Endodermal cell (in vitro differentiated cells): ENCODE measurements at regions not wholly inside any gene's neighbourhood (a gene's known extent, or its start where the extent isn't known, plus 50 kb on each side); places are given as distances from the start of the nearest gene placed in this dataset.

ENCODE experiments used
- DNase-seq: peaks from one replicate; pipeline ENCODE4 v3.0.0-alpha.2; 2017
- H3K27ac ChIP-seq: 2 replicates; pipeline ENCODE4 v1.5.1; 2013; ENCODE audit warnings: mild to moderate bottlenecking, low read depth, low read length, moderate library complexity
- H3K27me3 ChIP-seq: 2 replicates; pipeline ENCODE4 v1.6.1; 2013; ENCODE audit warnings: mild to moderate bottlenecking, low read length, moderate library complexity; ENCODE audit not compliant: insufficient read depth, control insufficient read depth, poor library complexity, severe bottlenecking
- H3K36me3 ChIP-seq: 2 replicates; pipeline ENCODE4 v1.7.0; 2013; ENCODE audit warnings: mild to moderate bottlenecking, low read length, moderate library complexity; ENCODE audit not compliant: control insufficient read depth, insufficient read depth
- H3K4me1 ChIP-seq: one replicate; pipeline ENCODE4 v1.7.0; 2013; ENCODE audit warnings: low read length; ENCODE audit not compliant: control insufficient read depth, insufficient read depth
- H3K4me3 ChIP-seq: 2 replicates; pipeline ENCODE4 v1.5.1; 2013; ENCODE audit warnings: mild to moderate bottlenecking, low read length, moderate library complexity
- H3K9ac ChIP-seq: 2 replicates; pipeline ENCODE4 v1.6.1; 2013; ENCODE audit warnings: mild to moderate bottlenecking, low read length, moderate library complexity; ENCODE audit not compliant: poor library complexity, severe bottlenecking; ENCODE audit errors: extremely low read depth
- H3K9me3 ChIP-seq: 2 replicates; pipeline ENCODE4 v1.6.1; 2013; ENCODE audit warnings: mild to moderate bottlenecking, low read length, moderate library complexity; ENCODE audit not compliant: control insufficient read depth
- H3K27ac Mint-ChIP-seq: 2 replicates; pipeline ENCODE4 v1.8.0; 2020; ENCODE audit warnings: mixed read lengths
- H3K27me3 Mint-ChIP-seq: 2 replicates; pipeline ENCODE4 v1.8.0; 2021; ENCODE audit warnings: mild to moderate bottlenecking, mixed read lengths; ENCODE audit not compliant: insufficient read depth
- H3K36me3 Mint-ChIP-seq: 2 replicates; pipeline ENCODE4 v1.8.0; 2020; ENCODE audit warnings: low read depth, mixed read lengths
- H3K4me1 Mint-ChIP-seq: 2 replicates; pipeline ENCODE4 v1.8.0; 2020; ENCODE audit warnings: mixed read lengths
- H3K4me3 Mint-ChIP-seq: 2 replicates; pipeline ENCODE4 v1.8.0; 2020; ENCODE audit warnings: mild to moderate bottlenecking, moderate library complexity, mixed read lengths
- H3K9me3 Mint-ChIP-seq: 2 replicates; pipeline ENCODE4 v1.8.0; 2020; ENCODE audit warnings: mild to moderate bottlenecking, mixed read lengths
- WGBS, 2 experiments: methylation state at CpG; one replicate each; pipeline versions ENCODE4 v1.1.5 to v1.1.7; 2013; ENCODE audit warnings: missing lambda C conversion rate in 2 of 2, mixed read lengths in 1 of 2; ENCODE audit not compliant: insufficient coverage in 1 of 2, insufficient read length in 1 of 2; 5-methylcytosine and 5-hydroxymethylcytosine counted together
- TF ChIP-seq, protein P1 (sequence below): fragments of 200-600 bp; sonication (generic); conservative IDR thresholded peaks from 2 replicates; pipeline ENCODE4 v1.5.0; 2021; ENCODE audit warnings: antibody characterized with exemption, mild to moderate bottlenecking

DNA sequence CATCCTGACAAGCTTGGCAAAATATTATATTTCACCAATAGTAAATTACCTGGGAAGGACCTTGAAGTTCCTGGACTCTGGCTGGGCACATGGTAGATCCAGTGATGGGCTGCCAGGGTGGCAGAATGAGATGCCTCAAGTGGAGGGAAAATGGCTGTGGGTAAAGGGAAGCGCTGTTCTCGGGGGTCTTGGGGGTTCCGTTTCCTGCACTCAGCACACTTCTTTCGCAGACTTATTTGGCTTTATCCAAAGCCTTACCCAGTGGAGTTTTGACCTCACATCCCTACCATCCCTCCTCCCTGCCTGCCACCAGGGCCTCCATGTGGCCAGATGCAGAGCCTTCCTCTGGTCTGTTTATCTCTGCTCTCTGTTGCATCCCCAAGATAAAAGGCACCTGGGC, 654.9 kb upstream of the HS6ST1 start:
- Mint-ChIP-seq H3K27me3 (no peaks in the 10 kb centered on the region), H3K4me1 (peaks cover 4% of the 10 kb centered on the region), H3K9me3 (no peaks in the 10 kb centered on the region), H3K36me3 (no peaks in the 10 kb centered on the region), H3K4me3 (no peak overlapping the region), H3K27ac (no peak overlapping the region)
- Histone ChIP-seq H3K27ac (no peak overlapping the region), H3K4me3 (no peak overlapping the region), H3K4me1 (no peaks in the 10 kb centered on the region), H3K9ac (no peak overlapping the region), H3K36me3 (no peaks in the 10 kb centered on the region), H3K27me3 (no peaks in the 10 kb centered on the region), H3K9me3 (no peaks in the 10 kb centered on the region)
- 82 to 97% methylated on average over 3 to 4 of the region's 4 CpGs for whole genome bisulfite sequencing, 2 experiments
- TF ChIP-seq, protein P1, sequence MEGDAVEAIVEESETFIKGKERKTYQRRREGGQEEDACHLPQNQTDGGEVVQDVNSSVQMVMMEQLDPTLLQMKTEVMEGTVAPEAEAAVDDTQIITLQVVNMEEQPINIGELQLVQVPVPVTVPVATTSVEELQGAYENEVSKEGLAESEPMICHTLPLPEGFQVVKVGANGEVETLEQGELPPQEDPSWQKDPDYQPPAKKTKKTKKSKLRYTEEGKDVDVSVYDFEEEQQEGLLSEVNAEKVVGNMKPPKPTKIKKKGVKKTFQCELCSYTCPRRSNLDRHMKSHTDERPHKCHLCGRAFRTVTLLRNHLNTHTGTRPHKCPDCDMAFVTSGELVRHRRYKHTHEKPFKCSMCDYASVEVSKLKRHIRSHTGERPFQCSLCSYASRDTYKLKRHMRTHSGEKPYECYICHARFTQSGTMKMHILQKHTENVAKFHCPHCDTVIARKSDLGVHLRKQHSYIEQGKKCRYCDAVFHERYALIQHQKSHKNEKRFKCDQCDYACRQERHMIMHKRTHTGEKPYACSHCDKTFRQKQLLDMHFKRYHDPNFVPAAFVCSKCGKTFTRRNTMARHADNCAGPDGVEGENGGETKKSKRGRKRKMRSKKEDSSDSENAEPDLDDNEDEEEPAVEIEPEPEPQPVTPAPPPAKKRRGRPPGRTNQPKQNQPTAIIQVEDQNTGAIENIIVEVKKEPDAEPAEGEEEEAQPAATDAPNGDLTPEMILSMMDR: no peak
- DNase-seq: no peak

DNA sequence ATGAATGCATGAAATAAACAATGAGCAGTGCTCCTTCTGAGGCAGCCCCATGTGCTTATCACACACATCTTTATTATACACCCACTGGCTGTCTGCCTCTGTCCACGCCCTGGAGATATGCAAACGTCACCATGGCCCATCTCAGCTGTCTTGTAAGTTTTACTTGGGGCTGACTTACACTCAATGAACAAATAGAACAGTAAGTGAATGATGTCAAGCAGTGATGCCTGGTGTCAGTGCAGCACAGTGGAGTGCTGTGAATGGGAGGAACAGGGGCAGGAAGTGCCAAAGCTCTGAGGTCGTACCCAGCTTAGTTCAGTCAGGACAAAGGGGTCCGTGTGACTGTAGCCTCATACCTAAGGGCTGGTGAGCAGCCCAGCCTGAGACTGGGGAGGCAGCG, 659.5 kb upstream of the HS6ST1 start:
- no peaks in the 10 kb centered on the region for H3K9me3 ChIP-seq
- no peak overlapping the region for H3K27ac ChIP-seq
- peak; percentile 73 for DNase-seq
- Mint-ChIP-seq H3K9me3 (no peaks in the 10 kb centered on the region), H3K27ac (peak overlapping the region; percentile 90), H3K4me3 (no peak overlapping the region), H3K36me3 (no peaks in the 10 kb centered on the region), H3K4me1 (peaks cover 4% of the 10 kb centered on the region), H3K27me3 (no peaks in the 10 kb centered on the region)
- no peaks in the 10 kb centered on the region for H3K27me3 ChIP-seq
- TF ChIP-seq, protein P1: no peak
- H3K36me3 ChIP-seq: no peaks in the 10 kb centered on the region
- H3K4me1 ChIP-seq: no peaks in the 10 kb centered on the region
- no peak overlapping the region for H3K9ac ChIP-seq
- H3K4me3 ChIP-seq: no peak overlapping the region
- 80 to 94% methylated on average over 3 to 5 of the region's 5 CpGs for WGBS, 2 experiments

DNA sequence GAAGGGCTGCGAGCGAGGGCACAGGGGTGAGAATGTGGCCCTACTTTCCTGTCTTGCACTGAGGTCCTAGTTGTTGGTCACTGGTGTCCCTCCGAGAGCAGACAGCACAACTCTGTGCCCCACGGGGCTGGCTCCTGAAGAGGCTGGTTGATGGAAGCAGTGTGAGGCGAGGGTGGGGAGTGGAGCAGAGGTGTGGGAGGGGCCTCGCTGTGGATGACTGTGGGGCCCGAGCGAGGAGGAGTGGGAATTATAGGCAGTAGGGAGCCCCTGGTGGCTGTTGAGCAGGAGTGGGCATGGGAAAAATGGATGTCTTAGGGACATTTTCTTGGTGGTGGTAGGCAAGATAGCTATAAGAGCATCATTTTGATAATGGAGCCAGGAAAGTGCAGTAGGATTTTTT, 660.5 kb upstream of the HS6ST1 start:
- Histone ChIP-seq H3K9ac (no peak overlapping the region), H3K27me3 (no peaks in the 10 kb centered on the region), H3K9me3 (no peaks in the 10 kb centered on the region), H3K36me3 (no peaks in the 10 kb centered on the region), H3K4me1 (no peaks in the 10 kb centered on the region), H3K4me3 (no peak overlapping the region), H3K27ac (no peak overlapping the region)
- no peak overlapping the region for H3K4me3 Mint-ChIP-seq
- no peak for DNase-seq
- peak overlapping the region; percentile 90 for H3K27ac Mint-ChIP-seq
- H3K36me3 Mint-ChIP-seq: no peaks in the 10 kb centered on the region
- TF ChIP-seq, protein P1: peak; percentile 39
- H3K9me3 Mint-ChIP-seq: no peaks in the 10 kb centered on the region
- WGBS, 2 experiments: 95 to 97% methylated on average over 5 to 7 of the region's 8 CpGs
- no peaks in the 10 kb centered on the region for H3K27me3 Mint-ChIP-seq
- peaks cover 4% of the 10 kb centered on the region for H3K4me1 Mint-ChIP-seq
